HCT116 (cell line): ENCODE measurements at regions not wholly inside any gene's neighbourhood (a gene's known extent, or its start where the extent isn't known, plus 50 kb on each side); places are given as distances from the start of the nearest gene placed in this dataset.

Experiments used
- CBX3 ChIP-seq: IDR thresholded peaks from 2 replicates; pipeline ENCODE4 v1.6.1; 2012; ENCODE audit warnings: low read depth
- POLR2A ChIP-seq: IDR thresholded peaks from 2 replicates; pipeline ENCODE4 v1.7.0; 2011; ENCODE audit warnings: borderline replicate concordance; ENCODE audit not compliant: insufficient read depth, insufficient read length; ENCODE audit errors: extremely low read depth
- POLR2AphosphoS5 ChIP-seq: IDR thresholded peaks from 2 replicates; pipeline ENCODE4 v1.6.1; 2011; ENCODE audit warnings: mild to moderate bottlenecking, low read depth, low read length, moderate library complexity
- TF ChIP-seq, protein P1 (sequence below), 3 experiments: fragments of 200-600 bp in 1 of 3; sonication (generic) in 1 of 3; IDR thresholded peaks in 2 of 3; conservative IDR thresholded peaks in 1 of 3; 2 replicates each; pipeline ENCODE4 v1.5.1; 2012 to 2017; ENCODE audit warnings: low read depth in 2 of 3, low read length in 2 of 3, antibody characterized with exemption in 1 of 3, borderline replicate concordance in 1 of 3, control low read depth in 1 of 3, mild to moderate bottlenecking in 1 of 3, mixed read lengths in 1 of 3, mixed run types in 1 of 3, moderate library complexity in 1 of 3; ENCODE audit not compliant: insufficient read depth in 1 of 3
- TF ChIP-seq, protein P2 (sequence below): IDR thresholded peaks from 2 replicates; pipeline ENCODE4 v1.6.1; 2012

- TF ChIP-seq POLR2AphosphoS5 (no peak), POLR2A (no peak), CBX3 (no peak)
- TF ChIP-seq, protein P1, sequence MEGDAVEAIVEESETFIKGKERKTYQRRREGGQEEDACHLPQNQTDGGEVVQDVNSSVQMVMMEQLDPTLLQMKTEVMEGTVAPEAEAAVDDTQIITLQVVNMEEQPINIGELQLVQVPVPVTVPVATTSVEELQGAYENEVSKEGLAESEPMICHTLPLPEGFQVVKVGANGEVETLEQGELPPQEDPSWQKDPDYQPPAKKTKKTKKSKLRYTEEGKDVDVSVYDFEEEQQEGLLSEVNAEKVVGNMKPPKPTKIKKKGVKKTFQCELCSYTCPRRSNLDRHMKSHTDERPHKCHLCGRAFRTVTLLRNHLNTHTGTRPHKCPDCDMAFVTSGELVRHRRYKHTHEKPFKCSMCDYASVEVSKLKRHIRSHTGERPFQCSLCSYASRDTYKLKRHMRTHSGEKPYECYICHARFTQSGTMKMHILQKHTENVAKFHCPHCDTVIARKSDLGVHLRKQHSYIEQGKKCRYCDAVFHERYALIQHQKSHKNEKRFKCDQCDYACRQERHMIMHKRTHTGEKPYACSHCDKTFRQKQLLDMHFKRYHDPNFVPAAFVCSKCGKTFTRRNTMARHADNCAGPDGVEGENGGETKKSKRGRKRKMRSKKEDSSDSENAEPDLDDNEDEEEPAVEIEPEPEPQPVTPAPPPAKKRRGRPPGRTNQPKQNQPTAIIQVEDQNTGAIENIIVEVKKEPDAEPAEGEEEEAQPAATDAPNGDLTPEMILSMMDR (IDR thresholded peaks at IDR 0.05 in 2 of 3, conservative IDR thresholded peaks at IDR 0.05 in 1 of 3; ENCODE audit: borderline replicate concordance in 1 of 3, insufficient read depth in 1 of 3, low read depth in 2 of 3, low read length in 2 of 3): no peak
- TF ChIP-seq, protein P2, sequence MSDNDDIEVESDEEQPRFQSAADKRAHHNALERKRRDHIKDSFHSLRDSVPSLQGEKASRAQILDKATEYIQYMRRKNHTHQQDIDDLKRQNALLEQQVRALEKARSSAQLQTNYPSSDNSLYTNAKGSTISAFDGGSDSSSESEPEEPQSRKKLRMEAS: no peak
These were observed 238.6 kb upstream of the TPM1 start for GRCh38 chr15:62803856-62804400.
